Stomach (tissue), 4 donors: ENCODE measurements at regions not wholly inside any gene's neighbourhood (a gene's known extent, or its start where the extent isn't known, plus 50 kb on each side); places are given as distances from the start of the nearest gene placed in this dataset.

Source experiments
- POLR2A ChIP-seq, 4 donors: fragments of 450-650 bp; IDR thresholded peaks; one replicate each; pipeline ENCODE4 v1.6.1; 2016; ENCODE audit warnings: antibody characterized with exemption in 4 of 4, control low read depth in 2 of 4, mild to moderate bottlenecking in 1 of 4, moderate library complexity in 1 of 4
- POLR2AphosphoS5 ChIP-seq, 3 donors: sonication (generic); formaldehyde crosslinking; IDR thresholded peaks; one replicate each; pipeline ENCODE4 v1.6.1; 2016; ENCODE audit warnings: antibody characterized with exemption in 3 of 3
- TF ChIP-seq, protein P1 (sequence below), 7 experiments: fragments of 450-650 bp in 4 of 7; fragments of 200-600 bp in 3 of 7; sonication (generic) in 3 of 7; IDR thresholded peaks; one replicate each; pipeline ENCODE4 v1.5.1; 2016 to 2019; ENCODE audit warnings: antibody characterized with exemption in 7 of 7, control low read depth in 2 of 7, mild to moderate bottlenecking in 1 of 7

DNA sequence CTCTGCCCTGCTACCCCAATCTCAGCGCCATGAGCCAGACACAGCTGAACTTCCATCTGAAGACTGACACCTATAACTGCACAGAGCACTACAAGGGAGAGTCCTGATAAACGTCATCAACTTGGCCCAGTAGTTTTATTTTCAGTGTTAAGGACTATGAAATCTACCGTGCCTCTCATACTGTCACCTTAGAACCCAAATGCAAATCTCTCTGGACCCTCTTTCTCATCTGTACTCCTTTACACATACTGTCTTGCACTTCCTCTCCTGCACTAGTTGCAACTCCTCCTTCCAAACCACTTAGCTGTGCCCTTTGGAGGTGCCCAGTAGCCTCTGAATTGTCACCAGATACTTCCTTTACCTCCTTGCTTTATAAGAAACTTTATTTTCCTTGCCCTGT lies 420.2 kb upstream of the CNKSR2 start:
- TF ChIP-seq, protein P1, sequence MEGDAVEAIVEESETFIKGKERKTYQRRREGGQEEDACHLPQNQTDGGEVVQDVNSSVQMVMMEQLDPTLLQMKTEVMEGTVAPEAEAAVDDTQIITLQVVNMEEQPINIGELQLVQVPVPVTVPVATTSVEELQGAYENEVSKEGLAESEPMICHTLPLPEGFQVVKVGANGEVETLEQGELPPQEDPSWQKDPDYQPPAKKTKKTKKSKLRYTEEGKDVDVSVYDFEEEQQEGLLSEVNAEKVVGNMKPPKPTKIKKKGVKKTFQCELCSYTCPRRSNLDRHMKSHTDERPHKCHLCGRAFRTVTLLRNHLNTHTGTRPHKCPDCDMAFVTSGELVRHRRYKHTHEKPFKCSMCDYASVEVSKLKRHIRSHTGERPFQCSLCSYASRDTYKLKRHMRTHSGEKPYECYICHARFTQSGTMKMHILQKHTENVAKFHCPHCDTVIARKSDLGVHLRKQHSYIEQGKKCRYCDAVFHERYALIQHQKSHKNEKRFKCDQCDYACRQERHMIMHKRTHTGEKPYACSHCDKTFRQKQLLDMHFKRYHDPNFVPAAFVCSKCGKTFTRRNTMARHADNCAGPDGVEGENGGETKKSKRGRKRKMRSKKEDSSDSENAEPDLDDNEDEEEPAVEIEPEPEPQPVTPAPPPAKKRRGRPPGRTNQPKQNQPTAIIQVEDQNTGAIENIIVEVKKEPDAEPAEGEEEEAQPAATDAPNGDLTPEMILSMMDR (IDR thresholded peaks at IDR 0.05), result no peak
- TF ChIP-seq POLR2A (IDR thresholded peaks at IDR 0.05) (no peak), POLR2AphosphoS5 (IDR thresholded peaks at IDR 0.05) (no peak)
